IPS DF 6.9 (cell line): ENCODE measurements at regions not wholly inside any gene's neighbourhood (a gene's known extent, or its start where the extent isn't known, plus 50 kb on each side); places are given as distances from the start of the nearest gene placed in this dataset.
A peak's percentile ranks its signal among the peaks of the same experiment; 100 is the strongest.
"Not testable (repeated sequence)": the region's sequence is repeated elsewhere in the genome, so short reads cannot be mapped to it uniquely, and the experiment has no call there.

Experiments used
- DNase-seq: peaks from one replicate; pipeline ENCODE4 v3.0.0-alpha.2; 2013; ENCODE audit warnings: low read depth, low spot score
- H3K27ac ChIP-seq: one replicate; pipeline ENCODE4 v1.5.1; 2013; ENCODE audit warnings: low read length, control low read depth
- H3K27me3 ChIP-seq: 2 replicates; pipeline ENCODE4 v1.6.1; 2013; ENCODE audit warnings: mild to moderate bottlenecking, low read length; ENCODE audit not compliant: control insufficient read depth, insufficient read depth
- H3K36me3 ChIP-seq: 2 replicates; pipeline ENCODE4 v1.6.1; 2013; ENCODE audit warnings: low read length; ENCODE audit not compliant: control insufficient read depth, insufficient read depth
- H3K4me1 ChIP-seq: 2 replicates; pipeline ENCODE4 v1.6.1; 2013; ENCODE audit warnings: low read length; ENCODE audit not compliant: control insufficient read depth, insufficient read depth
- H3K4me3 ChIP-seq: 2 replicates; pipeline ENCODE4 v1.5.1; 2013; ENCODE audit warnings: mild to moderate bottlenecking, low read length
- H3K9me3 ChIP-seq: 2 replicates; pipeline ENCODE4 v1.6.1; 2013; ENCODE audit warnings: low read length, inconsistent platforms; ENCODE audit not compliant: control insufficient read depth, insufficient read depth
- WGBS: extraction: QIAGEN DNeasy Blood & Tissue Kit; methylation state at CpG from one replicate; pipeline ENCODE4 v1.1.7; 2013; ENCODE audit warnings: mixed read lengths, missing lambda C conversion rate; ENCODE audit not compliant: insufficient read length, insufficient coverage; 5-methylcytosine and 5-hydroxymethylcytosine counted together

- not testable (repeated sequence) for H3K36me3 ChIP-seq, DNase-seq, H3K9me3 ChIP-seq, H3K4me1 ChIP-seq, H3K27ac ChIP-seq, H3K4me3 ChIP-seq
- peaks cover 42% of the 10 kb centered on the region for H3K27me3 ChIP-seq
- WGBS: no CpG with 5 or more reads among the region's 2 CpGs
These were observed 52.2 kb downstream of the HOXC4 start for GRCh38 chr12:54105809-54106208.

DNA sequence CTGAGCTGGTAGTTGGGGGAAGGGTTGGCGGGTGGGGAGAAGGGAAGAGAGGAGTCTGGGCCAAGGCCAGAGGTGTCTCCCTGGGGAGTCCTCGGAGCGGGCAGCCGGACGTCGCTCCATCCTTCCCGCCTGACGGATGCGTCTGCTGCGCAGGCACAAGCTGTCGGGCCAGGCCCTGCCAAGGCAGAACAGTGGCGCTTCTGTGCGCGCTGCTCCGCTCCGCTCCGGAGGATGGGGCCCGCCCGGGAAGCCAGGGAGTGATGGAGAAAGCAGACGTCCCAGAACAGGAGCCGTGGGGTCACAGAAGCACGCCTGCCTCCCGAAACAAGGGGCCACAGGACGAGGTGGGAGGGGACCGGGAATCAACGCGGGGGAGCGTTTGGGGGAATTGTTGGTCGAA, 52.6 kb downstream of the HOXC4 start:
- no CpG with 5 or more reads among the region's 29 CpGs for whole genome bisulfite sequencing
- not testable (repeated sequence) for H3K9me3 ChIP-seq, DNase-seq, H3K4me3 ChIP-seq, H3K36me3 ChIP-seq, H3K27ac ChIP-seq, H3K4me1 ChIP-seq
- H3K27me3 ChIP-seq: peaks cover 42% of the 10 kb centered on the region

DNA sequence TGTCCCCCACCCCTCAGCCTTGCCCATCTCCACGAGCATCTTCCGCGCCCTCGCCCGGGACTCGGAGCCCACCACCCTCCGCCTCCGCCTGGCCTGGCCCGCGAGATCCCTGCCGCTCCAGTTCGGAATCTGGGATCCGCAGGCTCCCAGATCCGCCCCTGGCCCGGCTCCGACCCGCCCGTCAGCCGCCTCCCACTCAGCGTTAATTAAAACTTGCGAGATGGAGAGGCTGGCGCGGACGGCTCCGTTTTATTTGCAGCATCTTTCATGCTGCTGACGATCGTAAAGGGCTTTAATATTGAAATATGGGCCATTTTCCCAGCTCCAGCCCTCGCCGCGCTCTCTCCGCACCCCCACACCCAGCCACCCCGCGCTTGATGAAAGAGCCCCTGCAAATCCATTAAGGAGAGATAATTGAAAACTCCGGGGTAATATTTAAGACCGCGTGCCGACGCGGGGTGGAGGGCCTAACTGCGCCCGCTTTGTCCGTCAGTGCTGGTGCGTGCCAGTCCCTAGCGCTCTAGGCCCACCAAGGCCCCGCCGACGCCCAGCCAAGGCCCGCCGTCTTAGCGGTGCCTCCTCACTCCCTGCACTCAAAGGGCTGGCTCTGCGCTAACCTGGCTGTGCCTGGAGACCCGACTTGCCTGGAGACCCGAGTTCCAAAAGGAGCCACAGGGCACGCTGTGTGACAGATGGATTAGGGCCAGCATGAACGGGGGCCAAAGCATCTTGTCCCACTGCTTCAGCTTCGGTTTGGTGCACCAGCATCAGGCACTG, 53.4 kb downstream of the HOXC4 start:
- H3K27ac ChIP-seq, H3K4me1 ChIP-seq, H3K4me3 ChIP-seq, DNase-seq, H3K9me3 ChIP-seq, H3K36me3 ChIP-seq: not testable (repeated sequence)
- peaks cover 43% of the 10 kb centered on the region for H3K27me3 ChIP-seq
- no CpG with 5 or more reads among the region's 56 CpGs for WGBS

GRCh38 chr12:54112336-54112735, 58.7 kb downstream of the HOXC4 start:
- H3K27ac ChIP-seq, H3K4me3 ChIP-seq, DNase-seq, H3K36me3 ChIP-seq, H3K9me3 ChIP-seq, H3K4me1 ChIP-seq: not testable (repeated sequence)
- peaks cover 24% of the 10 kb centered on the region for H3K27me3 ChIP-seq
- WGBS: no CpG with 5 or more reads among the region's 6 CpGs

DNA sequence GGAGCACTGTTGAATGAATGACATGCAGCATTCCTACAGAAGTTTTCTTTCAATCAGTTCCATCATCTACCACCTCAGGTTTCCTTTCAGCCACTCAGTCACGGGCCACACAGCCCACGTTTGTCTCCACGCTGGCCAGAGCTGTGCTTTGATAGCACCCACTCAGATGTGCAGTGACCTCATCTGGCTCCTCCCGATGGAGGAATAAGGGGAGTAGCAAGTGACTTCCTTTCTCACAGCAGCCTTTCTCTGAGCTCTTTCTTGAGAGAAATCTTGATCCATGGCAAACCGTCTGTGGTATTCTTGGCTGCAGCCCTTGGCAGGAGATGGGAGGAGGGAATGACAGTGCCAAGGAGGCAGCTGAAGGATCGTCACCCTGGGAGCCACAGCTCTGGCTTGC, 62.4 kb downstream of the HOXC4 start:
- H3K27me3 ChIP-seq, DNase-seq: not testable (repeated sequence)
- no CpG with 5 or more reads among the region's 6 CpGs for WGBS

GRCh38 chr12:54117392-54117791, 63.8 kb downstream of the HOXC4 start:
- H3K36me3 ChIP-seq, H3K9me3 ChIP-seq, DNase-seq, H3K4me1 ChIP-seq, H3K4me3 ChIP-seq, H3K27ac ChIP-seq: not testable (repeated sequence)
- peaks cover 17% of the 10 kb centered on the region for H3K27me3 ChIP-seq
- no CpG with 5 or more reads among the region's 4 CpGs for WGBS

More for the DNA sequence above, 62.4 kb downstream of the HOXC4 start:
- not testable (repeated sequence) for H3K4me3 ChIP-seq, H3K9me3 ChIP-seq, H3K36me3 ChIP-seq, H3K27ac ChIP-seq, H3K4me1 ChIP-seq

GRCh38 chr12:54119082-54119481, 65.4 kb downstream of the HOXC4 start:
- not testable (repeated sequence) for H3K36me3 ChIP-seq, H3K4me1 ChIP-seq, DNase-seq, H3K9me3 ChIP-seq, H3K4me3 ChIP-seq, H3K27ac ChIP-seq
- peaks cover 30% of the 10 kb centered on the region for H3K27me3 ChIP-seq
- WGBS: no CpG with 5 or more reads among the region's 1 CpG

DNA sequence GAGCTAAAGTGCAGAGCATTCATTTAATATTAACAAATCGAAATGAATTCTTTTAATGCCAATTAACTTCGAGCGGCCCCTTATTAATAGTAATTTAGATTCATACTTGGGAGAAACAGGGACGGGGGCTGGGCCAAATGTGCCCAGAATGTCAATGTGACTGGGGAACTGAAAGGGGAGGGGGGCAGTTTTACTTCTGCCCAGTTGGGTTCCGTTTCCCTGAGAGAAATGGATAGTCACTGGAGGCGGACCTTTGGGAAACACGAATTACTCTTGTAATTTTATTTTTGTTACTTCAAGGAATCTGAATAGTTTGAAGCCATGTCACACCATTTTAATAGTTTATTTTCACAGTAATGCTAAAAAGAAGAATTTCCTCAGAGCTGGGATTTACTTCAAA, 64.8 kb downstream of the SMUG1 start:
- DNase-seq, H3K4me3 ChIP-seq, H3K36me3 ChIP-seq, H3K4me1 ChIP-seq, H3K27ac ChIP-seq, H3K9me3 ChIP-seq: not testable (repeated sequence)
- H3K27me3 ChIP-seq: peaks cover 60% of the 10 kb centered on the region
- no CpG with 5 or more reads among the region's 7 CpGs for WGBS

DNA sequence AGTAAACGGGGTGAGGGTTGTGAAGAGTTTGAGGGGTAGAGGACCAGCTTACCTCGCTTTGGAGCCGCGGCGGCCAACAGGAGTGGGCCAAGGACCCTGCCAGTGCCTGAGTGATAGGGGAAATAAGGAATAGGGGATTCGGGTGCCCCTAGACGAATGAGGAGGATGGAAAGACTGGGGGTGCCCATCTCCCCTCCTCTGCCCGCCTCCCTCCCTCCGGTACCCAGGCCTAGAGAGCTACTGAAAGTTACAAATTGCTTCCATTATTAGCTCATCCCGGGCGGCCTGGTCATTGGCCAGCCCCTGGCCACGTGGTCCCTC, 63.1 kb downstream of the SMUG1 start:
- not testable (repeated sequence) for H3K36me3 ChIP-seq, H3K27ac ChIP-seq, DNase-seq, H3K4me3 ChIP-seq, H3K4me1 ChIP-seq, H3K9me3 ChIP-seq
- no CpG with 5 or more reads among the region's 12 CpGs for WGBS
- peaks cover 77% of the 10 kb centered on the region for H3K27me3 ChIP-seq

GRCh38 chr12:54126029-54126695, 62.6 kb downstream of the SMUG1 start:
- no CpG with 5 or more reads among the region's 46 CpGs for WGBS
- no peaks in the 10 kb centered on the region for H3K9me3 ChIP-seq
- peak overlapping the region; percentile 27; the same call in 1 of the 2 replicates for H3K4me3 ChIP-seq
- DNase-seq: no peak
- H3K4me1 ChIP-seq: no peaks in the 10 kb centered on the region
- H3K27ac ChIP-seq: no peak overlapping the region
- H3K36me3 ChIP-seq: no peaks in the 10 kb centered on the region
- peaks cover 82% of the 10 kb centered on the region for H3K27me3 ChIP-seq
